ENCODE measurements at regions not wholly inside any gene's neighbourhood (a gene's known extent, or its start where the extent isn't known, plus 50 kb on each side); places are given as distances from the start of the nearest gene placed in this dataset.

DNA sequence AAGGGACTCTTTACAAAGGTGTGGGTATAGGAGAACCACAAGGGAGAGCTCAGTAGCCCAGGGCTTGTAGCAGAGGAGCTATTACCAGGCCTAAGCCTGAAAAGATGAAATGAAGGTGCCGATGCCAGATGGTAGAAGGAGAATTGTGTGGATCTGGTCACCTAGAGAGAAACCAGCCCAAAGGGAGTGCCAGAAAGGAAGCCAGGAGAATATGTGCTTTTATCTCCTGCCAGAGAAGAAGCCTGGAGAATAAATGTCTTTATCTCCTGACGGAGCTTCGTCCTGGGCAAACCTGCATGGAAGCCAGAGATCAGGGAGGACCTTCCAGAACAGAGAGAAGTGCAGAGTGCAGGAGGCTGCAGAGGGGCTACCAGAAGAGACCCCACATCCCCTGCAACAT lies 142.6 kb downstream of the MED10 start:
- DNase-seq, result no peak

DNA sequence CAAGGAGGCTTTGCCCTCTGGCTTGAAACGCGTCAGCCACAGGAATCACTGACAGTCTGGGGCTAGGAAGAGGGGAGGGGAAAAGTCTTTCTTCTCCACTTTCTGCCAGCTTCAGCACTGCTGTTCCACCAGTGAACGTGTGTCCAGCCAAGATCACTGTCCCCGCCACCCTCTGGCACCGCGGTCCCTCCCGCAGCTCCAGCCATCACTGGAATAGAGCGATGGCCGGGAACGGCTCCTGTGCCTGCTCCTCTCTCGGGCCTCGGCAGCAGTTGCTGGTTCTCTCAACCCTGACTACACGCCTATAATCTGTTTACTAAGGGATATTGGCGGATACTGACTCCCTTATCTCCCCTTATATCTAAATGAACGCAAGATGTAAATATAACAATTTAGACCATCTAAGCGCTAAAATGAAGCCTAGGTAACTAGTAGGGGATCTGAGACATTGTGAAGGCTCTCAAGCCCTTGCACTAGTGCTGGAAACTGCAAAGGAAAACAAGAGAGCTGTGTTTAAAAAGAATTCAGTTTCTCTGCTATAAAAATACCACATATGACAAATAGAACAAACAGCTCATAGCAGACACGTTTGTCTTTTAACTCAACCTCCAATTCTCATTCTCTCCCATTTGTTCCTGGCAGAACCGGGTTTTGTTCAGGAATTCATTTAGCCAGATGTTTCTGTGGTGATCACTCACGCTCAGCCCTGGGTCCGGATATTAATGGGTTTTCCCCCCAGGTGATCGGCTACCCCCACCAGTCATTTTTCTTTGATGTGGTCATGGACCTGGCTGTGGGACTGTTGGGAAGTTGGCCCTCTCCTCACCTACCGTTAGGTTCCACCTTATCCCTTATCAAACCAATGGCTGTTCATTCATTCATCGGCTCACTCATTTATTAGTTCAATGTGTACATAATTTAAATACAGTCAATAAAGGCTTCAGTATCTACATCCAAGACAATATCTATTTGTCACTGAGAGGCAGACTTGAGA lies 149.8 kb downstream of the MED10 start:
- no peak for DNase-seq

DNA sequence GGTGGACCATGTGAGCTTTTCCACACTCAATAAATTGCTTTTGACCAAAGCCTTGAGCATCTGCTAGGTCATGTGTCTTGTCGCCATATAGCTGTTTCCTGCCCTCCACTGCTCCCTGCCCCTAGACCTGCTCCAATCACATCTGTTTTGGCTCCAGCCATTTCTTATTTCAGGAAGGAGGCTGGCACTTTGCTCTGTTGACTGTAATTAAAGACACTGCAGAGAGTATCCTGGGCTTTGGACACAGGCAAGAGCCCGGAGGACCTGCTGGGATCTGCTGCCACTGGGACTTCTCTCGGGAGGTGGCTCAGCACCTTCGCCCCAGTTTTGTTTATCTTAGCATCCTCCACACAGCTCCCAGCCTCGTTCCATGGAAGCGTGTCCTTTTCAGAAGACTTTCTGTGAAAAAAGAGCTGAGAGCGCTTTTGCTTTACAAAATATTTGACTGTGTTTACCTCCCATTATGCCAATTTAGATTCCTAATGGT lies 153.2 kb downstream of the MED10 start:
- DNase-seq, result no peak

DNA sequence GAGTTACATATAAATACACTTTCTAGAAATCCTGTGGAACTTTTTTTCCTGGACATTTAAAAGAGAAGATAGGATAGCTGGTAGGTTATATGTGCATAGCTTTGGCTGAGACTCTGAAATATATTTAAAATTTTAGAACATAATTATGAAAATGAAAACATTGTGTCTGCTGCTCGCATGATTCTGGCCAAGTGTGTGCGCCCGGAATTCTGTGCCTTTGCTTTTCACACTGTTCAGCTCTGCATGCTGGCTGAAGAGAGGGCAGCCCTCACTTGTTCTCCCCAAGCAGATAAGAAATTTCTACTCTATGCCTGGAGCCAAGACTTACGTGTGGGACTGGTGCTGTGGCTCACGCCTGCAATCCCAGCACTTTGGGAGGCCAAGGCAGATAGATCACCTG lies 153.9 kb downstream of the MED10 start:
- no peak for DNase-seq

DNA sequence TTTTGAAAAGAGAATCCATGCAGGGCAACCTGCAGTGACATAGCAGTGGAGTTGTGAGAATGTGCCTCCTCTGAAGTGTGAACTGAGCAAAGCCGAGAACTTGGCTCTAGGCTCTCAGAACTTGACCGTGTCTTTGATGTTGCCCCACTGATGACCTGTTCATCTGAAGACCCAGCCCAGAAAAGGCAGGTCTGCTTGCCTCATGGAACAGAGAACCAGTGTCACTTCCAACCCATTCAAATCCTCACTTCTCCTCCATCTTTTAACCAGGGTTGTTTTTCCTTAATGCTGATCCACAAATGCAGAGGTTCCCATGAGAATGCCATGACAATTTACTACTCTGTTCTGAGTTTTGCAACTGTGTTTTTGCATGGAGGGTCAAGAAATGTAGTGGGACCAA lies 155.4 kb downstream of the MED10 start:
- DNase-seq, result no peak

DNA sequence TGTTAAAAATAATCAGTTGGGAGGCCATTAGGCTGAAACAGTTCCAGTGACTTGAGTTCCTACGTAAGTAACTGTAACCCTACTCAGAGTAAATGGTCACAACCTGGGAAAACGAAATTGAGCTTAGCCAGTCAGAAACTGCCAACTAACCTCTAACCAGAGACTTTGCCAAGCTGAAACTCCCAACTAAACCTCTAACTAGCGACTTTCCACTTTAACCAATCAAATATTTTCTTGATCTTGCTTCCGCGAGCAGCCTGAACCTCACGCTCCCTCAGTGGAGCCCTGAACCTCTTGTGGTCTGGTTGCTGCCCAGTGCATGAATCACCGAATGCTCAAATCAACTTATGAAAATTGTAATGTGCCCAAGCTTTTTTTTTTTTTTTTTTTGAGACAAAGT lies 156.2 kb downstream of the MED10 start:
- no peak for DNase-seq

DNA sequence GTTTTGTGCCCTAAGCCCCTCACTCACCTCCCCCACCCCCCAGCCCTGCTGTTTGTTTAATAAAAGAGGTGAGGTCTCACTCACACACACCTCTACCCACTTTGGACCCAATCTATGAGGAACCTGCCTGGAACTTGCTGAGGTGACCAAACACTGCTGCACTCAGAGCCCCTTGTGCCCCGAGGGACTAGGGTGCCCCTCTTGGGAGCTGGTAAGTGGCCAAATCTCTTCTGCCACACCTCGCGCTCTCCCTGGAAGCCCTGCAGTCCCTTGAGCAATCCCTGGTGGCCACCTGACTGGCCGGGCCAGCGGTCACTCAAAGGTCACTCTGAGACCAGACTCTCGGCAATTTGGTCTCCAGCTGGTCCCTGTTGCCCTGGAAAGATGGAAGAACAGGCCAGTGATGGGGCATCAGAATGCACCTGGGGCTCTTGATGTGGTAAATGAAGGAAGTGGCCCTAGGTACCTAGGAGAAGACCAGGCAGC lies 157.2 kb downstream of the MED10 start:
- DNase-seq, result no peak

DNA sequence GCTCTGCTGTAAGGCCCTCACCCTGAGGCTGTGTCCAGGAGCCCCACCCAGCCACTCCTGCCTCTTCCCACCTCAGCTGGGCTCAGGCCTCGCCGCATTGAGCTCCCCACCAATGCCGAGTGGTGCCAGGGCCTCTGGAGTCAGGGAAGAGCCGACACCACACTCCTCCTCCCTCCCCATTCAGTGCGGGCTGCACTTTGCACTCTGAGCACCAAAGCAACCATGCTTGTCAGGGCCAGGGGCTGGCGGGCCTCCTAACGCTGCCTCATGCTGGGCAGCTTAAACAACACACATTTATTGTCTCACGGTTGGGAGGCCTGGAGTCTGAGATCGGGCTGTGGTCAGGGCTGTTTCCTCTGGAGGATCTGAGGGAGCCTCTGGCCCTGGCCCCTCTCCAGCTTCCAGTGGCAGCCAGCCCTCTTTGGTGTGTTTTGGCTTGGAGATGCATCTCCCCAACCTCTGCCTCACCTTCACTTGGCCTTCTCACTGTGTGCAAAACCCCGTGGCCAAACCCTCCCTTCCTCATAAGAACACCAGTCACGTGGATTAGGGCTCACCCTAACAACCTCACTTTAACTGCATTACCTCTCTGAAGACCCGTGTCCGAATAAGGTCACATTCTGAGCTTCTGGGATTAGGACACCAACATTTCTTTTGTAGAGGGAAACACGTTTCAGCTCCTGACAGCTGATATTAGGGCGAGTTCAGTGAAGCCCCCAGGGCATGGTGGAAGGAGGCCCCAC lies 157.8 kb downstream of the MED10 start:
- DNase-seq, result no peak

DNA sequence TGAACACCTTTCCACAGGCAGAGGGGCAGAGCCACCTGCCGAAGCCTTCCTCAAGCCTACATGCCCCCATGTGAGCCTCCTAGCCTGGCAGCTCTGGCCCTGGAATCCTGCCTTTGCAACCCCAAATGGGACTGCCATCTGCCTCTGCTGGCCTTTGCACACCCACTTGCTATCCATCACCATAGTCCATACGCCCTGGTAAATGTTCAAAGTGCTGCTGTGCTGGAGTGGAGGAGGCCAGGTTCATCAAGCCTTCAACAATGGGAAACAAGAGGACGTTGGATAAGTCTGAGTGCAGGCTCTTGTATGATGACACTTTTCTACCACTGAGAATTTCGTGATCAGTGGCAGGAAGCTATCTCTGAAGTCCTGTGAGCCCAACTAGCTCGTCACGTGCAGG lies 159.8 kb downstream of the MED10 start:
- no peak for DNase-seq

DNA sequence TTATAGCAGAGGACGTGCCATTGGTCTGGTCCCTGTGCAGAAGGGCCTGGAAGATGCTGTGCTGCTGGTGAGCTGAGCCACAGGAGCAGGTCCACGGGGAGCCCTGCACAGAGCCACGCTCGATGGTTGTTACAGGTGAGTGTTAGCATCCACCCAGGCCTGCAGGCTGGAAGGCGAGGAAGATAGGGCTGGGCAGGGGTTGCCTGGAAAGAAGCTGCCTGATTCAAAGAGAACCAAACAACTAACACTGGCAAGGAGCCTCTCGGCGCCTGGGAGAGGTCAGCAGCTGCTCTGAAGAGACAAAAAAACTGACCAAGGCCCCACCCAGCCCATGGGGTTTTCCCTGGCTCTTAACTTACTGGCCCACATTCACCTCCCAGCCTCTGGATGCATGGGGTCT lies 160.2 kb downstream of the MED10 start:
- no peak for DNase-seq

DNA sequence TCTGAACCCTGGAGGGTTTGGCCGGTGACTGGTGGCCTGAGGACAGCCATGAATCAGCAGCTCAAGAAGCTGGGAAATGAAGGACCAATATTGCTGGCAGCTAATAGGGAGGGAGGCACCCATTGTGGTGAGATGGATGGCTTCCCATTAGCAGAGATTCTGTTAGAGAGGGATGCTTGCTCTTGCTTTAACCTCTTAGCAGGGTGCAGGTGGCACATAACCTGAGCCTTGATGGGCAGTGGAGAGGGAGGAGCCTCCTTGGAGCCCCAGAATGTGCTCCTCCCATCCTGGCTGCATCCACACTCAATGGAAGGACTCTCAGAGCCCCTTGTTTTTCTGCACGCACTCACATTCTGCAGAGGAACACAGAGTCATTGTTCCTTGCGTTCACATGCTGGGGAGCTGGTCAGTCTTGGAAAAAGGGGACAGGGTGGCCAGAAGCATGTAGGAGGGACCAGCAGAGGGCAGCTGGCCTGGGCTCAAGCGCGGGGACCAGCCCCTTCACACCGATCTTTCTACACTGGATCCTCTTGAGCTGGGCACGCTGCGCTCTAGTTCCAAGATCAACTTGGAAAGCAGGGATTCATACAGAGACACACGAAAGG lies 161.8 kb downstream of the MED10 start:
- no peak for DNase-seq

DNA sequence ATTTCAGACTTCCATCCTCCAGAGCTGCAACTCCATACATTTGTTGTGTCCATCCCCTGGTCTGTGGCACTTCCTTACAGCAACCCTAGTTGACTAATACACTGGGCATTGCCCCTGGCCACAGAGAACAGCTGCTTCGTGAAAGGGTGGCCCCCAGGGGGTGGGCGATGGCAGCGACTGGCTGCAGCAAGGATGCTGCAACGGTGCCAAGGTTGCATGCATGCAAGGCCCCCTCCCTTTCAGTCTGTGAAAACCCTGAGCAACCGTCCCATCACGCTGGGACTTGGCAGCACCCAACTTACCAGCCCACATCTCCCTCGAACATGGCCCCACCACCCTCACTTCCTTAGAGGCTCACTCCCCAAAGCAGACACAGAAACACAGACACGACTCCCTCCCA lies 162.5 kb downstream of the MED10 start:
- DNase-seq, result no peak

DNA sequence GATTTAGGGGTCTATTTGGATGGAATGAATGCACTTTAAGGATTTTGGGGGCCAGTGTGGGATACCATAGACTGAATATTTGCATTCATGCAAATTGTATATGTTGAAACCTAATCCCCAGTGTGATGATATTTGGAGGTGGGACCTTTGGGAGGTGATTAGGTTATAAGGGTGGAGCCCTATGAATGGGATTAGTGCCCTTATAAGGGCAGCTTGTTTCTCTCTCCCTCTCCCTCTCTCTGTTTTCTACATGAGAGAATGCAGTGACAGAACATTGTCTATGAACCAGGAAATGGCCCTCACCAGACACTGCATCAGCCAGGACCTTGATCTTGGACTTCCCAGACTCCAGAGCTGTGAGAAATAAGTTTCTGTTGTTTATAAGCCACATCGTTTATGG lies 166.1 kb downstream of the MED10 start:
- DNase-seq, result no peak

DNA sequence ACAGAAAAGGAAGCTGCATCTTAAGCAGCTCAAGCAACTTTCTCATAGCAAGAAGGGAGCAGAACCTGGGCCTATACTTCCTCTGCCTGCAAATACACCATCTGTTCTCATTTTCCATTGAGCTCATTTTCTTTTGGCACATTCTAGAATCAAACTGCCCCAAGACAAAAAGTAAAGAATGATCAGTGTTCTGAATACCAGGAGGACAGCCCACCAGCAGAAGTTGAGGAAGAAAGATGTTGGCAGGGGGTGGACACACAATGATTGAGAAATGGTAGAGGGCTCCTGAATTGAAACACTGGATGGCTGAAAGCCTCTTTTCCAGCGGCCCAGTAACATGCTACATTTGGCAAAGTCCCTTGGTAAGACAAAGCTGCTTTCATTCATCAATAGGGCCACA lies 171.8 kb downstream of the MED10 start:
- DNase-seq, result no peak

DNA sequence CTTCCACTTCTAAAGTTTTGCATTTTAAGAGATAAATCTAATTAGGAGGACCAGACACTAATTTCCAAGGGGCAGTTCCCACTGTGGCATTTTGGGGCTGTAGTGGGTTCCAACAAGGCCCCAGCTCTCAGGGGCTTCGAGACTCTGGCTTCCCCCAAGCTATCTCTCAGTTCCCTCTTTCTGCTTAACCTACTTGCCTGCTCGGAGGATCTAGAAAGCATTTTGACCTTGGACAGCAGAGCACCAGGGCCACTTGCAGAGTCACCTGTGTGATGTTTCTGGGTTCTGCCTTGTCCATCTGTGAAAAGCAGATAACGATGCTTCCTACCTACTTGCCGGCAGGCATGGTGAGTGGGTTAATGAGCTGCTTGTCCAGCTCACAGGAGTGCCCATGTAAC lies 175.4 kb downstream of the MED10 start:
- DNase-seq, result no peak

DNA sequence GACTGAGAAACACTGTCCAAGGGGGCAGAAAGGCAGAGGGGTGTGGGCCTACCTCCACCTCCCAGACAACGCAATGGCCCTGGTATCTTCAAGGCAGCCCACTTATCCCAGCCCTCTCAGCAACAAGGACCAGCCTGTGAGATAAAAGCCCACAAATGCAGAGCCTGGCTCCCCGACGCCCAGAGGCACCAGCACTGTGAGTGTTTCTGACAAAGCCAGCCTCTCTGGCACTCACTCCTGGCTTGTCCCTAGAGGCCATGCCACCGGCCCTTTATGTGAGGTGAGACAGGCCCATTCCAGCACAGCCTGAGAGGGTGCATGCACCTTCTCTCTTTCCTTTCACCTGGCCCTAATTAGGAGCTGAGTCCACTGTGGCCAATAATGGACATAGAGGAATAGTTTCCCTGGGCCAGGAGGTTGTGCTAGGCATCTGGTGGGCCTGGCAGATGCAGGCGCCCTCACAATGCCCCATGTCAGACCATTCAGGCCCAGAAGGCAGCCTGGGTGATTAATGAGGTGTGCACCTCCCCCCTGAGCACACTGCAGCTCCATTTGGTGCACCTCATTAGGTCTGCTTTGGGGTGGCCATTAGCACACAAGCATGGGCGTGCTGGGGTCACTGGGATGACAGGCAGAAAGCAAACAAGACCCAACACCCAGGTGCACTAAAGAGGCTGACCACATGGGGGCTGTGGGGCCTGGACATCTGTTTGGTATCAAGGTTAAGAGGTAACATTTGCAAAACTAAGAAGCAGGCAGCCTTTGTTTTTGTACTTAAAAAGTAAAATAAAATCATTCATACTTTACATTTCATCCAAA lies 176.0 kb downstream of the MED10 start:
- no peak for DNase-seq

DNA sequence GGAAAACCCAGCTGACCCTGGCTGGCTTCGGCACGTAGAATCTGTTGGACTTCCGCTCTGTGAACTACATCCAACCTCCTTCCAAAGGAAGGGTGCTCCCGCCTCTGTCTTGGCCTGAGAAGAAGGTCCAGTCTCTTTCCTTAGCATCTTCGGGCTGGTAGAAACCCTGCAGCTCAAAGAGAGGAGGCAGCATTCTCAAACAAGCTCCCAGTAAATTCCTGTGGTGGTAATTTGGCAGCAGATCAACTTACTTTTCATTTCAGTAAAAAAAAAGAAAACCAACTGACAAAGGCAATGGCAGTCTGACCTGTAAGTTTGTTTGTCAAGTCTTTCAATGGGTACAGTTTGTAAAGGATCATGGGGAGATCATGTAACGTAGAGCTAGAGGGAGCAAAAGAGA lies 176.7 kb downstream of the MED10 start:
- DNase-seq, result no peak

DNA sequence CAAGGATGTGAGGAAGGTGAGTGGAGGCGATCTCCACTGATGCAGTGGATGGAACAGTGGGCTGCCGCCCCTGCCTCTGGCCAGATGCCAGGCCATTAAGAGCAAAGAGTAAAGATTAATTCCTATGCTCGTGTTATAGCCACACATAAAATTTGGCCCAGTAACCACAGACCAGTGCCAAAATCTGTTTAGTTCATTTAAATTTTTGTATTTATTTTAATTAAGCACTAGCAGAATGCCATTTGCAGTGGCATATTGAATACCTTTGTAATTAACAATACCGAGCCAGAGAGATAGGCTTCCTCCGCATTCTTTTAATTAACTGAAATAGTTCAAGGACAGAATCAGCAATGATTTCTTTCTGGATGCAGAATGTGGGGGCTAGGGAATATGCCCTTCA lies 179.8 kb downstream of the MED10 start:
- DNase-seq, result no peak

DNA sequence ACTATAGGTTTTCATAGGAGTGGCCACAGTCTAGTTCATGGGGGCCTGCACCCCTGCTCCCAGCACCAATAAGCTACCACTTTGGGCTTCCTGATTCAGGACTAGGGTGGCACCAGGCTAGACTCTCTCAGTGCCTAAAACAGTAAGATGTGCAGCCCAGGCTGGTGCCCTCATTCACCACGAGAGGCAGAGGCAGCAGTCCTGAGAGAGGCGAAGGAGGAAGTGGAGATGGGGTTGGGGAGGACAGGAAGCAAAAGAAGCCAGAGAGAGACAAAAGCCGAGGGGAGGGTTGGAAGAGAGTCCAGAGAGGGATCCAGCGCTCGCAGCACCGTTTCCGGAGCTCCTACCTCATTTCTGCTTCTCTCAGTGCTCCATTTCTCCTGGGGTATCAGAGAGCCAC lies 180.9 kb downstream of the MED10 start:
- peak; percentile 10 for DNase-seq

DNA sequence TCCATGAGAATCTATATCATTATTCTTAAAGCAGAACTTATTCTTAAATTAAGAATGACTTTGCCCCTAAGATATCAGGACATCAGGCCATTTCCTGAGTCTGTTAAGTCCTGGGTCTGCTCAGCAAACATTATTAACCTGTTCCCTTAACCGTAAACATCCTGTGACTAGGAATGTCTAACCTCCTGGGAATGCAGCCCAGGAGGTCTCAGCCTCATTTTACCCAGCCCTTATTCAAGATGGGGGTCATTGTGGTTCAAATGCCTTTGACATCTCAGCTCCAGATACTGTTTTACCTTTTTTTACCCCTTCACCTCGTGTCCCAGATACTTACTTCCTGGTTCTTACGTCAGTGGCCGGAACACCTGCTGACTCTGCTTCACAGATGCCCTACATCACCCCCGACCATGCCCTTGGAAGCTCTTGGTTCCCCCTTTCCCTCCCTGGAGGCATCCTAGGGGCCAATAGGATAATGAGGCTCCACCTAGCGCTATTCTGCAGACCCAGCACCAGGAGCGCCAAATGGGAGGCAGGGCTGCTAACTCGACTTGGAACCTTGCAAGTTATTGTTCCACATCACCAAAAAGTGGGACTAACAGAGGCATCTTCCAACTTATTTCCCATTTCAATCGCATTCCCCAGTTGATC lies 182.5 kb downstream of the MED10 start:
- DNase-seq, result no peak

DNA sequence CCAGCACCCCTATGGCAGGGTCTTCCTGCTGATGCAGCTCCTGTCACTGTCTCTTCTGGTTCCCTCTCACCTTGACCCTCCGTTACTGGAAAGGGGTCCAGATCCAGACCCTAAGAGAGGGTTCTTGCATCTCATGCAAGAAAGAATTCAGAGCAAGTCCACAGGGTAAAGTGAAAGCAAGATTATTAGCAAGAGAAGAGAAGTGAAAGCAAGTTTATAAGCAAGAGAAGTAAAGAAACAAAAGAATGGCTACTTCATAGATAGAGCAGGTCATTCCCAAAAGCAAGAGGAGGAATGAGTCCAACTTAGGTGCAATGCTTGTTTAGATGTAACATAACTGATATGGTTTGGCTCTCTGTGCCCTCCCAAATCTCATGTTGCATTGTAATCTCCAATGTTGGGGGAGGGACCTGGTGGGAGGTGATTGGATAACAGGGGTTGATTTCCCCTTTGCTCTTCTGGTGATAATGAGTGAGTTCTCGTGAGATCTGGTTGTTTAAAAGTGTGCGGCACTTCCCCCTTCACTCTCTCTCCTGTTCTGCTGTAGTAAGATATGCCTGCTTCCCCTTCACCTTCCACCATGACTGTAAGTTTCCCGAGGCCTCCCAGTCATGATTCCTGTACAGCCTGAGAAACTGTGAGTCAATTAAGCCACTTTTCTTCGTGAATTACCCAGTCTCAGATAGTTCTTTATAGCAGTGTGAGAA lies 183.3 kb downstream of the MED10 start:
- peak; percentile 41 for DNase-seq

All from OCI-M1 (cell line).